C4-2B (cell line): ENCODE measurements at regions not wholly inside any gene's neighbourhood (a gene's known extent, or its start where the extent isn't known, plus 50 kb on each side); places are given as distances from the start of the nearest gene placed in this dataset.

ENCODE experiments used
- H3K27ac ChIP-seq: fragments of 450-650 bp; 2 replicates; pipeline ENCODE4 v1.5.1; 2017
- ZFX ChIP-seq: fragments of 450-650 bp; IDR thresholded peaks from 2 replicates; pipeline ENCODE4 v1.6.1; 2017
- TF ChIP-seq, protein P1 (sequence below): fragments of 450-650 bp; conservative IDR thresholded peaks from 2 replicates; pipeline ENCODE4 v1.5.1; 2017; ENCODE audit warnings: mild to moderate bottlenecking

DNA sequence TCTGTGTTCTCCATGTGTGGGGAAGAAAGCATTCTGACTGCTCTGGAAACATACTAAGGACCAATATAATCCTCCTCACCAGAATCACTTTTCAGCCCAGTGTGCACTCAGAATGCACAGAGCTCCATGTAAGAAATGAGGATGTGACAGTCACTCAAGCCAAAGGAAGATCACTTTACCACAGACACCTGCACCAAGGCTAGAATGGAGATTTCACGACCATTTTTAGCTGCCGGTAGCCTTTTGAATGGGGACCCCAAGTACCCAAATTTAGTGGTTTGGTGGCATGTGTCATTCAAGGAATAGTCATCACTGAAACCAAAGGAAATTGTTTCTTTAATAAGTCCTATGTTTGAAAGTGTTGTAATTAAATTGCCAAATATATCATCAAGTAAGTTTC lies 613.2 kb upstream of the ACVR2A start:
- TF ChIP-seq ZFX: no peak
- TF ChIP-seq, protein P1, sequence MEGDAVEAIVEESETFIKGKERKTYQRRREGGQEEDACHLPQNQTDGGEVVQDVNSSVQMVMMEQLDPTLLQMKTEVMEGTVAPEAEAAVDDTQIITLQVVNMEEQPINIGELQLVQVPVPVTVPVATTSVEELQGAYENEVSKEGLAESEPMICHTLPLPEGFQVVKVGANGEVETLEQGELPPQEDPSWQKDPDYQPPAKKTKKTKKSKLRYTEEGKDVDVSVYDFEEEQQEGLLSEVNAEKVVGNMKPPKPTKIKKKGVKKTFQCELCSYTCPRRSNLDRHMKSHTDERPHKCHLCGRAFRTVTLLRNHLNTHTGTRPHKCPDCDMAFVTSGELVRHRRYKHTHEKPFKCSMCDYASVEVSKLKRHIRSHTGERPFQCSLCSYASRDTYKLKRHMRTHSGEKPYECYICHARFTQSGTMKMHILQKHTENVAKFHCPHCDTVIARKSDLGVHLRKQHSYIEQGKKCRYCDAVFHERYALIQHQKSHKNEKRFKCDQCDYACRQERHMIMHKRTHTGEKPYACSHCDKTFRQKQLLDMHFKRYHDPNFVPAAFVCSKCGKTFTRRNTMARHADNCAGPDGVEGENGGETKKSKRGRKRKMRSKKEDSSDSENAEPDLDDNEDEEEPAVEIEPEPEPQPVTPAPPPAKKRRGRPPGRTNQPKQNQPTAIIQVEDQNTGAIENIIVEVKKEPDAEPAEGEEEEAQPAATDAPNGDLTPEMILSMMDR: no peak

DNA sequence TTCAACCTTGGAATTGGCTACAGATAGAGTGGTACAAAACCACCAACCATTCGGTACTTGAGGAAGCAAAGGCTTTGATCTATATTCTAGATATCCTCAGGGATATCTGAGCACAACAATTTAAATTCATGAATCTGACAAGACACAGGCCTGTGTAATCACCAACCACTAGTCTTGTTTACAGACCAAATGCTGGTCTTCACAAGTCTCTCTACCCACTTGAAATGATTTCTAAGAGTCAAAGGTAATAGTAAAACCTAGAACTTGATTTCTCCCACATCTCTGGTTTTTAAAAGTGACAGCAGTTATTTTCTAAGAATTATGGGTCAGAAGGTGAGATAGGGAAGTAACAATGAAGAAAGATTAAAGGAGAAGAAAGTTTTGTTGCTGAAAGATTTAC lies 613.7 kb upstream of the ACVR2A start:
- no peak overlapping the region for H3K27ac ChIP-seq
- TF ChIP-seq, protein P1: no peak
- no peak for TF ChIP-seq ZFX

More for the DNA sequence above, 613.2 kb upstream of the ACVR2A start:
- H3K27ac ChIP-seq: no peak overlapping the region

DNA sequence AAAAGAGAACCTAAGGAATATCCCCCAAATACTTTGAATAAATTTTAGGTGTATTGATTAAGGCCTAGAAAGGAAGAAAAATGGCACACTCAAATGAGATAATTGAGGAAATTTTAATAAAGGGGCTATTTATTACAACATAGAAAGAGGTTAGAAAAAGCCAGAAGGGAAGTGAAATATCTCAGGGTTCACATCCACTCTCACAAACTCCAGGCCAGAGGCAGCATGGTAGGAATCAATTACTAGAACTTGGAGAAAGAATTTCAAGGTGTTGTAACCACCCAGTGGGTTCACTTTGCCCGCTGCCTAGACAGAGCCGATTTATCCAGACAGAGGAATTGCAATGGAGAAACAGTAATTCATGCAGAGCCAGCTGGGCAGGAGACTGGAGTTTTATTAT lies 617.5 kb upstream of the ACVR2A start:
- TF ChIP-seq, protein P1: no peak
- TF ChIP-seq ZFX: no peak
- no peak overlapping the region for H3K27ac ChIP-seq

DNA sequence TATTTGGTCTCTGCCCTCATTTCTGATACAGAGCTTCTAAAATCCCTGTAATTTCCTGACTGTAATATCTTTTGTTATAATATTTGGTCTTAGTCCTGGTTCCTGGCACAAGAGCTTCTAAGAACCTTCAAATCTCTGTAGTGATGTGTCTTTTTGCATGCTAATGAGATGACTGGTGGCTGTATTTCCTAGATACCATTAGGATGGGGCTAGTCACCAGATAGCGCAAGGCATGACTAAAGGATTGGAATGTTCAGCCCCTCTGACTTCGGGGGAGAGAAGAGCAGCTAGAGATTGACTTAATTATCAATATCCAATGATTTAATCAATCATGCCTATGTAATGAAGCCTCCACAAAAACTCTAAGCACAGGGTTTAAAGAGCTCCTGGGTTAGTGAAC lies 620.8 kb upstream of the ACVR2A start:
- H3K27ac ChIP-seq: no peak overlapping the region
- TF ChIP-seq, protein P1: no peak
- TF ChIP-seq ZFX: no peak

DNA sequence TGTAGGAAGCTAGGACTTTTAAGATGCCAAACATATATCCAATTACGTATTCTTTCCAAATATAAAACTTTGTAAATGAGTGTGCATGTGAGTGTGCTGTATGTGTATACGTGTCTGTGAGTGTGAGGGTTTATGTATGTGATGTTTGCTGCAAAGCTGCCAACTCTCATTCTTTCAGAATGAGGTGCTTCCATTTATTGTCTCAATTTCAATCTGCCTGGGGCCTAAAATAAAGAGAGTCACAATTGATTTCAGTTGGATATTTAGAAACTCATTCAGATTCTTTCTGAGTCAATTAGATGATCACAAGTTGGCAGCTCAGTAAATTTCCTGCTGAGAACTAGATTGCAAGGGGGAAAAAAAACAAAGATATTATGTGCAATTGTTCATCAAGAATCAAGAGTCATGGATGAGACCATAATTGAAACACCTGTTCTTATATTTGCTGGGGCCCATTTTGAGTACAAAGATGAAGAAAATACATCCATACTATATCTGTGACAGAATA lies 621.2 kb upstream of the ACVR2A start:
- H3K27ac ChIP-seq: no peak overlapping the region
- TF ChIP-seq, protein P1: no peak
- TF ChIP-seq ZFX: no peak

DNA sequence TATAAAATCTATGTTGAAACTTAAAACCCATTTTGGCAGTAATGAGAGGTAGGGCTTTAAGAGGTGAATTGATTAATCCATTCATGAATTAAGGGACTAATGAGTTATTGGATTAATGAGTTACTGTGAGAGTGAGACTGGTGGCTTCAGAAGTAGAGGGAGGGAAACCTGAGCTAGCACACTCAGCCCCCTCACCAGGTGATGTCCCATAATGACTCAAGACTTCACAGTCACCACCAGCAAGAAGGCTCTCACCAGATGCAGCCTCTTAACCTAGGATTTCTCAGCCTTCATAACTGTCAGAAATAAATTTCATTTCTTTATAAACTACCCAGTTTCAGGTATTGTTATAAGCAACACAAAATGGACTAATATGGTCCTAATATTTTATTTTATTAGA lies 621.7 kb upstream of the ACVR2A start:
- TF ChIP-seq ZFX: no peak
- TF ChIP-seq, protein P1: no peak
- no peak overlapping the region for H3K27ac ChIP-seq

DNA sequence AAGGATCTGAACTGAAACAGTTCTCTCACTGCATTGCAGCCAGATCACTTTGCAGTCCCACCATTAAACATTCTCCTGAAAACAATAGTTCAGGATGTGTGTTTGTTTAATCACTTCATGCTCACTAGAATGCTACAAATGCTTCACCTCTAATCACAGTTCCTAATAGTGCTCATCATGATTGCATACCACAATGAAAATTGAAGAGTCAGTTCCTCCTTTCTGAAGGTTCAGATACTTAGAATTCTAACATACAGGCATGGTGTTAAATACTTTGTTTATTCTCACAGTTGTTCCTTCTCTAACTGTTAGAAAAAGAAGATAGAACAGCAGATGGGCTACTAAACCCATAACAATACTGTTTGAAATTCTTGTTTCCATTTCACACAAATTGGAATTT lies 622.3 kb upstream of the ACVR2A start:
- H3K27ac ChIP-seq: no peak overlapping the region
- TF ChIP-seq ZFX: no peak
- TF ChIP-seq, protein P1: no peak
